HEK293 (cell line): ENCODE measurements at regions not wholly inside any gene's neighbourhood (a gene's known extent, or its start where the extent isn't known, plus 50 kb on each side); places are given as distances from the start of the nearest gene placed in this dataset.

Experiments
- CTCF ChIP-seq: fragments of 450-650 bp; formaldehyde crosslinking; IDR thresholded peaks from 2 replicates; pipeline ENCODE4 v1.5.1; 2016; ENCODE audit warnings: missing biosample characterization, missing genetic modification characterization
- REST ChIP-seq: fragments of 450-650 bp; formaldehyde crosslinking; IDR thresholded peaks from 2 replicates; pipeline ENCODE4 v1.5.1; 2016; ENCODE audit warnings: missing biosample characterization, missing genetic modification characterization
- SALL2 ChIP-seq: fragments of 450-650 bp; formaldehyde crosslinking; IDR thresholded peaks from 2 replicates; pipeline ENCODE4 v1.5.0; 2017; ENCODE audit warnings: missing biosample characterization, mild to moderate bottlenecking, missing genetic modification characterization, borderline replicate concordance
- ZNF121 ChIP-seq: fragments of 450-650 bp; formaldehyde crosslinking; IDR thresholded peaks from 2 replicates; pipeline ENCODE4 v1.5.1; 2016; ENCODE audit warnings: missing biosample characterization, missing genetic modification characterization
- ZNF146 ChIP-seq: fragments of 450-650 bp; formaldehyde crosslinking; IDR thresholded peaks from 2 replicates; pipeline ENCODE4 v1.5.1; 2016; ENCODE audit warnings: missing biosample characterization, missing genetic modification characterization
- ZNF174 ChIP-seq: fragments of 450-650 bp; formaldehyde crosslinking; IDR thresholded peaks from 2 replicates; pipeline ENCODE4 v1.5.0; 2017; ENCODE audit warnings: missing biosample characterization, mild to moderate bottlenecking, missing genetic modification characterization
- ZNF202 ChIP-seq: fragments of 450-650 bp; formaldehyde crosslinking; IDR thresholded peaks from 2 replicates; pipeline ENCODE4 v1.5.1; 2016; ENCODE audit warnings: missing biosample characterization, missing genetic modification characterization, borderline replicate concordance
- ZNF24 ChIP-seq: fragments of 450-650 bp; formaldehyde crosslinking; IDR thresholded peaks from 2 replicates; pipeline ENCODE4 v1.5.1; 2016; ENCODE audit warnings: missing biosample characterization, missing genetic modification characterization
- ZNF274 ChIP-seq, 2 experiments: fragments of 200-500 bp in 1 of 2; fragments of 450-650 bp in 1 of 2; sonication (Bioruptor generic) in 1 of 2; formaldehyde crosslinking in 1 of 2; IDR thresholded peaks; 2 replicates each; pipeline versions ENCODE4 v1.5.1 to v1.6.1; 2014 to 2016; ENCODE audit warnings: borderline replicate concordance in 1 of 2, inconsistent platforms in 1 of 2, low read length in 1 of 2, missing biosample characterization in 1 of 2, missing genetic modification characterization in 1 of 2
- ZNF391 ChIP-seq: fragments of 450-650 bp; formaldehyde crosslinking; IDR thresholded peaks from 2 replicates; pipeline ENCODE4 v1.5.1; 2016; ENCODE audit warnings: low read depth, missing biosample characterization, missing genetic modification characterization, borderline replicate concordance
- ZNF600 ChIP-seq: fragments of 450-650 bp; formaldehyde crosslinking; IDR thresholded peaks from 2 replicates; pipeline ENCODE4 v1.5.1; 2016; ENCODE audit warnings: missing biosample characterization, missing genetic modification characterization
- ZNF785 ChIP-seq: fragments of 450-650 bp; formaldehyde crosslinking; IDR thresholded peaks from 2 replicates; pipeline ENCODE4 v1.5.1; 2016; ENCODE audit warnings: missing biosample characterization, missing genetic modification characterization

DNA sequence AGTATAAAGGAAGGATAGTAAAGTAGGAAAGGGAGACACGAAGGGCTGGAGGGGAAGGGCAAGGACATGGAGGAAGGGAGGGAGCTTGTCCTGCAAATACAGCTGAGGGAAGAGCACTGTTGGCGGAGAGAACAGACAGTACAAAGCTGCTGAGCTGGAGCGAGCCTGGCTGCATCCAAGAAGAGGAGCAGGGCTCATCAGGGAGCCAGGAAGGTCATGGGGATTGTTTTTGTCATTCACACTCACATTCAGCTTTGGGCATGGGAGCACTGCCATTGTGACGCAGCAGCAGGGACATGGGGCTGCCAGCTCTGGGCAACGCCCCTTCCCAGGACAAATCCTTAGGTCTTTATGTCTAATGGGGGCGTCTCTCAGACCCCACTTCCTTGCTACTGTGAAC is 125.1 kb downstream of the COPS8 start:
- TF ChIP-seq CTCF (tag by site-specific recombination) (no peak), ZNF24 (tag by site-specific recombination) (no peak), ZNF600 (tag by site-specific recombination) (no peak), ZNF785 (tag by site-specific recombination) (no peak), REST (tag by site-specific recombination) (no peak), ZNF121 (tag by site-specific recombination) (no peak), ZNF146 (tag by site-specific recombination) (no peak), ZNF174 (tag by site-specific recombination) (no peak), SALL2 (no peak), ZNF202 (tag by site-specific recombination) (no peak), ZNF391 (tag by site-specific recombination) (no peak), ZNF274 (IDR thresholded peaks at IDR 0.05; ENCODE audit: low read length) (no peak), ZNF274 (tag by site-specific recombination; IDR thresholded peaks at IDR 0.05; ENCODE audit: borderline replicate concordance) (no peak)
